GM21825 (cell line): ENCODE measurements at regions not wholly inside any gene's neighbourhood (a gene's known extent, or its start where the extent isn't known, plus 50 kb on each side); places are given as distances from the start of the nearest gene placed in this dataset.

Experiments used
- ATAC-seq: cut with Tn5 transposase; IDR thresholded peaks from one replicate; pipeline ENCODE4 v1.9.1; 2021; ENCODE audit warnings: mild to moderate bottlenecking, moderate library complexity; ENCODE audit not compliant: unreplicated experiment

- no peak for ATAC-seq
Observed at GRCh38 chr2:103734911-103735310, 973.1 kb downstream of the TMEM182 start.

- no peak for ATAC-seq
Observed at GRCh38 chr2:103738108-103738507, 976.3 kb downstream of the TMEM182 start.

GRCh38 chr2:103738606-103739005 lies 976.8 kb downstream of the TMEM182 start:
- ATAC-seq, result no peak

GRCh38 chr2:103739186-103739585 lies 977.4 kb downstream of the TMEM182 start:
- ATAC-seq, result no peak

GRCh38 chr2:103739921-103740320 lies 978.1 kb downstream of the TMEM182 start:
- no peak for ATAC-seq

- no peak for ATAC-seq
Observed at GRCh38 chr2:103740631-103741030, 978.8 kb downstream of the TMEM182 start.

- no peak for ATAC-seq
Observed at GRCh38 chr2:103743195-103743594, 981.4 kb downstream of the TMEM182 start.

GRCh38 chr2:103754530-103754929 lies 992.7 kb downstream of the TMEM182 start:
- no peak for ATAC-seq

GRCh38 chr2:103773884-103774283 lies 1012.1 kb downstream of the TMEM182 start:
- ATAC-seq, result no peak

- no peak for ATAC-seq
Observed at GRCh38 chr2:103780088-103780702, 1018.4 kb downstream of the TMEM182 start.

GRCh38 chr2:103781313-103781712 lies 1019.5 kb downstream of the TMEM182 start:
- ATAC-seq, result no peak

GRCh38 chr2:103784261-103784660 lies 1022.4 kb downstream of the TMEM182 start:
- ATAC-seq, result no peak

GRCh38 chr2:103785432-103785831 lies 1023.6 kb downstream of the TMEM182 start:
- ATAC-seq, result no peak

- ATAC-seq, result no peak
Observed at GRCh38 chr2:103785956-103786355, 1024.1 kb downstream of the TMEM182 start.

- ATAC-seq, result no peak
Observed at GRCh38 chr2:103788389-103788788, 1026.6 kb downstream of the TMEM182 start.

GRCh38 chr2:103788951-103789350 lies 1027.1 kb downstream of the TMEM182 start:
- ATAC-seq, result no peak

- no peak for ATAC-seq
Observed at GRCh38 chr2:103789381-103790095, 1027.7 kb downstream of the TMEM182 start.

- ATAC-seq, result no peak
Observed at GRCh38 chr2:103792042-103792441, 1030.2 kb downstream of the TMEM182 start.

- no peak for ATAC-seq
Observed at GRCh38 chr2:103798291-103798690, 1036.5 kb downstream of the TMEM182 start.

- ATAC-seq, result no peak
Observed at GRCh38 chr2:103804013-103804412, 1042.2 kb downstream of the TMEM182 start.

- ATAC-seq, result no peak
Observed at GRCh38 chr2:103805746-103806145, 1043.9 kb downstream of the TMEM182 start.

GRCh38 chr2:103808814-103809213 lies 1045.1 kb upstream of the POU3F3 start:
- ATAC-seq, result no peak

- ATAC-seq, result no peak
Observed at GRCh38 chr2:103809415-103809814, 1044.5 kb upstream of the POU3F3 start.
